ENCODE measurements at regions not wholly inside any gene's neighbourhood (a gene's known extent, or its start where the extent isn't known, plus 50 kb on each side); places are given as distances from the start of the nearest gene placed in this dataset.
A peak's percentile ranks its signal among the peaks of the same experiment; 100 is the strongest.

DNA sequence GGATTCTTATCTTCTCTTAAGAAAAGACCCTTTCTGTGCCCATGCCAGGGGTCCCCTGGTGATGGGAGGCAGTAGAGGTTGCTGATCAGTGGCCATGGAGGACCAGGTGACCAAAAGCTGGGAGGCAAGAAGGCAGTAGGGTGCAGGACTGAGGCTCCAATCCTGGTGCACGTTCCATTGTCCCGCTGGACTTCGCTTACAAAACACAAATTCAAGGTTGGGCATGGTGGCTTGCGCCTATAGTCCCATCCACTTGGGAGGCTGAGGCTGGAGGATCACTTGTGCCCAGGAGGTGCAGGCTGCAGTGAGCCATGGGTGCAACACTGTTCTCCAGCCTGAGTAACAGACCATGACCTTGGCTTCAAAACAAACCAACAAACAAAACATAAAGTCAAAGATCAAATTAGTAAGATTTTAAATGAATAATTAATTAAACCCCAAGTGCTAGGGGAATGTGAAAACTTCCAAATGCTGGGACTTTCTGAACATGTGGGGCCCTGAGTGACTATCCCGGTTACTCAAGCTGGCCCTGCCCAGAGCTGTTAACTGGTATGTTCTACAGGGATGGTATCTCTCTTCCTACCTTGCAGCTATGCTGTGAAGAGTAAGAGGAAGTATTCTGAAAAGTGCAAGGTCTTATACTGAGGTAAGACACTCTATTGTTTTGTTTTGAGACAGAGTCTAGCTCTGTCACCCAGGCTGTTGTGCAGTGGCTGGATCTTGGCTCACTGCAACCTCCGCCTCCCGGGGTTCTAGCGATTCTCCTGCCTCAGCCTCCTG lies 97.6 kb downstream of the LYZL2 start:
- no peak overlapping the region for H3K4me2 ChIP-seq (ENCODE audit: insufficient read depth, low read length)
- DNase-seq: no peak
- no peaks in the 10 kb centered on the region for H4K20me1 ChIP-seq (ENCODE audit: insufficient read depth, low read length)
- H3K4me3 ChIP-seq (ENCODE audit: low read depth in 1 of 2, low read length in 2 of 2): no peak overlapping the region
- H2AFZ ChIP-seq (ENCODE audit: low read depth, low read length): no peak overlapping the region
- no peak overlapping the region for H3K27ac ChIP-seq (ENCODE audit: low read length)
- no peaks in the 10 kb centered on the region for H3K36me3 ChIP-seq (ENCODE audit: insufficient read depth, low read length)
- H3K4me1 ChIP-seq (ENCODE audit: insufficient read depth, low read length): peaks cover 40% of the 10 kb centered on the region
- TF ChIP-seq, protein P1, sequence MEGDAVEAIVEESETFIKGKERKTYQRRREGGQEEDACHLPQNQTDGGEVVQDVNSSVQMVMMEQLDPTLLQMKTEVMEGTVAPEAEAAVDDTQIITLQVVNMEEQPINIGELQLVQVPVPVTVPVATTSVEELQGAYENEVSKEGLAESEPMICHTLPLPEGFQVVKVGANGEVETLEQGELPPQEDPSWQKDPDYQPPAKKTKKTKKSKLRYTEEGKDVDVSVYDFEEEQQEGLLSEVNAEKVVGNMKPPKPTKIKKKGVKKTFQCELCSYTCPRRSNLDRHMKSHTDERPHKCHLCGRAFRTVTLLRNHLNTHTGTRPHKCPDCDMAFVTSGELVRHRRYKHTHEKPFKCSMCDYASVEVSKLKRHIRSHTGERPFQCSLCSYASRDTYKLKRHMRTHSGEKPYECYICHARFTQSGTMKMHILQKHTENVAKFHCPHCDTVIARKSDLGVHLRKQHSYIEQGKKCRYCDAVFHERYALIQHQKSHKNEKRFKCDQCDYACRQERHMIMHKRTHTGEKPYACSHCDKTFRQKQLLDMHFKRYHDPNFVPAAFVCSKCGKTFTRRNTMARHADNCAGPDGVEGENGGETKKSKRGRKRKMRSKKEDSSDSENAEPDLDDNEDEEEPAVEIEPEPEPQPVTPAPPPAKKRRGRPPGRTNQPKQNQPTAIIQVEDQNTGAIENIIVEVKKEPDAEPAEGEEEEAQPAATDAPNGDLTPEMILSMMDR (IDR thresholded peaks at IDR 0.05; ENCODE audit: borderline replicate concordance, extremely low read depth, low read length, poor library complexity, severe bottlenecking): no peak
- TF ChIP-seq EZH2 (IDR thresholded peaks at IDR 0.05; ENCODE audit: borderline replicate concordance, low read depth, low read length, severe bottlenecking): no peak
- no peaks in the 10 kb centered on the region for H3K79me2 ChIP-seq (ENCODE audit: insufficient read depth, low read length)
- H3K9ac ChIP-seq (ENCODE audit: low read depth, low read length): no peak overlapping the region
- no peak for ATAC-seq (ENCODE audit: insufficient read depth, low read depth)
- no peaks in the 10 kb centered on the region for H3K27me3 ChIP-seq (ENCODE audit: insufficient read depth, low read length, poor library complexity)
- no peaks in the 10 kb centered on the region for H3K9me3 ChIP-seq (ENCODE audit: insufficient read depth, low read length, severe bottlenecking)

DNA sequence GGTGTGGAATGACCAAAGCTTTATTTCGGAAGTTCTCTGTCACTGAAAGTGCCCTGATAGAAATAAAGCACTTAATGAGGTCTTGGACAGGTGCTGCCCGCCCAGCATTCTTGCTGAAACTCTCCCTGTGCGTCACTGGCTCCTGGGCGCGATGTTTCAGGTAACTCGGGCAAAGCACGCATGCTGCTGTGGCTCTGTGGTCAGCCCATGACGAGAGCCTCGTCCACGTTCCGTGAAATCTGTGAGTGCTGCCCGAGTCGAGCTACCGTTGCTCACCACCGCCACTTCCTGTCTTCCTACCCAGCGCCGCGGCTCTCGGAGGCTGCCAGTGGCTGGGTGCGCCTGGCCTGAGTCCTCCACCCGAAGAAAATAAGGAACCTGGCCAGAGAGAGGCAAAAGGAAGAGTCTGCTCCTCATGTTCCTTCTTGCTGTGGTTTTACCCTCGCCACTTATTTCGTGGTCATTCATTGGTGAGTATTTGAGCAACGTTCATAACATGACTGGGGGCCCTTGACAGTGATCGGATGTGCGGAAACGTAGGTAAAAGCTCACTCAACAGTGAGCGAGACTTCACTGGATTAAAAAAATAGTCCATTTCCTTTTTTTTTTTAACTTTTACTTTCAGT lies 95.5 kb downstream of the MAP3K8 start:
- Histone ChIP-seq H3K79me2 (ENCODE audit: insufficient read depth, low read length) (no peaks in the 10 kb centered on the region), H3K4me2 (ENCODE audit: insufficient read depth, low read length) (peak overlapping the region; percentile 82), H4K20me1 (ENCODE audit: insufficient read depth, low read length) (no peaks in the 10 kb centered on the region), H3K4me3 (ENCODE audit: low read depth in 1 of 2, low read length in 2 of 2) (peak overlapping the region in 1 of 2 experiments; percentile 55; a peak in 3 of 4 replicates), H3K27me3 (ENCODE audit: insufficient read depth, low read length, poor library complexity) (no peaks in the 10 kb centered on the region), H3K9ac (ENCODE audit: low read depth, low read length) (peak overlapping the region; percentile 46), H2AFZ (ENCODE audit: low read depth, low read length) (peak overlapping the region; percentile 90), H3K9me3 (ENCODE audit: insufficient read depth, low read length, severe bottlenecking) (no peaks in the 10 kb centered on the region), H3K4me1 (ENCODE audit: insufficient read depth, low read length) (peaks cover 55% of the 10 kb centered on the region), H3K36me3 (ENCODE audit: insufficient read depth, low read length) (no peaks in the 10 kb centered on the region), H3K27ac (ENCODE audit: low read length) (peak overlapping the region; percentile 86)
- TF ChIP-seq, protein P1 (IDR thresholded peaks at IDR 0.05; ENCODE audit: borderline replicate concordance, extremely low read depth, low read length, poor library complexity, severe bottlenecking): no peak
- no peak for TF ChIP-seq EZH2 (IDR thresholded peaks at IDR 0.05; ENCODE audit: borderline replicate concordance, low read depth, low read length, severe bottlenecking)
- ATAC-seq (ENCODE audit: insufficient read depth, low read depth) (peak; percentile 85), DNase-seq (peak; percentile 80)

GRCh38 chr10:30528429-30528786 lies 94.4 kb downstream of the MAP3K8 start:
- Histone ChIP-seq H3K4me1 (ENCODE audit: insufficient read depth, low read length) (peaks cover 55% of the 10 kb centered on the region), H3K79me2 (ENCODE audit: insufficient read depth, low read length) (no peaks in the 10 kb centered on the region), H3K9me3 (ENCODE audit: insufficient read depth, low read length, severe bottlenecking) (no peaks in the 10 kb centered on the region), H3K27me3 (ENCODE audit: insufficient read depth, low read length, poor library complexity) (no peaks in the 10 kb centered on the region), H4K20me1 (ENCODE audit: insufficient read depth, low read length) (no peaks in the 10 kb centered on the region), H3K36me3 (ENCODE audit: insufficient read depth, low read length) (no peaks in the 10 kb centered on the region), H3K9ac (ENCODE audit: low read depth, low read length) (no peak overlapping the region), H3K4me2 (ENCODE audit: insufficient read depth, low read length) (no peak overlapping the region), H2AFZ (ENCODE audit: low read depth, low read length) (no peak overlapping the region), H3K4me3 (ENCODE audit: low read depth in 1 of 2, low read length in 2 of 2) (no peak overlapping the region), H3K27ac (ENCODE audit: low read length) (0 out of 2 replicates have a peak overlapping the region, but pooled peaks have one; percentile 39)
- ATAC-seq (ENCODE audit: insufficient read depth, low read depth): no peak
- TF ChIP-seq EZH2 (IDR thresholded peaks at IDR 0.05; ENCODE audit: borderline replicate concordance, low read depth, low read length, severe bottlenecking): no peak
- TF ChIP-seq, protein P1 (IDR thresholded peaks at IDR 0.05; ENCODE audit: borderline replicate concordance, extremely low read depth, low read length, poor library complexity, severe bottlenecking): no peak
- DNase-seq: no peak
